ENCODE measurements at regions not wholly inside any gene's neighbourhood (a gene's known extent, or its start where the extent isn't known, plus 50 kb on each side); places are given as distances from the start of the nearest gene placed in this dataset.

DNA sequence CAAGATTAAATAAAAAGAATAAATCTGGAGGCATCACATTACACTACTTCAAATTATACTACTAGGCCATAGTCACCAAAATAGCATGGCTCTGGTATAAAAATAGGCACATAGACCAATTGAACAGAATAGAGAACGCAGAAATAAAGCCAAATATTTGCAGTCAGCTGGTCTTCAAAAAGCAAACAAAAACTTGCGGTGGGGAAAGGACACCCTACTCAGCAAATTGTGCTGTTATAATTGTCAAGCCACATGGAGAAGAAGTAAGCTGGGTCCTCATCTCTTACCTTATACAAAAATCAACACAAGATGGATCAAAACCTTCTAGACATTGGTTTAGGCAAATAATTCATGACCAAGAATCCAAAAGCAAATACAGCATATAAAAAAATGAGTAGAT is 259.2 kb upstream of the SLITRK3 start:
- SMC1A ChIA-PET (ENCODE audit: uncharacterized antibody, unreplicated experiment) = no interaction called here
- DNase-seq (ENCODE audit: low read depth, low spot score) = no peak

DNA sequence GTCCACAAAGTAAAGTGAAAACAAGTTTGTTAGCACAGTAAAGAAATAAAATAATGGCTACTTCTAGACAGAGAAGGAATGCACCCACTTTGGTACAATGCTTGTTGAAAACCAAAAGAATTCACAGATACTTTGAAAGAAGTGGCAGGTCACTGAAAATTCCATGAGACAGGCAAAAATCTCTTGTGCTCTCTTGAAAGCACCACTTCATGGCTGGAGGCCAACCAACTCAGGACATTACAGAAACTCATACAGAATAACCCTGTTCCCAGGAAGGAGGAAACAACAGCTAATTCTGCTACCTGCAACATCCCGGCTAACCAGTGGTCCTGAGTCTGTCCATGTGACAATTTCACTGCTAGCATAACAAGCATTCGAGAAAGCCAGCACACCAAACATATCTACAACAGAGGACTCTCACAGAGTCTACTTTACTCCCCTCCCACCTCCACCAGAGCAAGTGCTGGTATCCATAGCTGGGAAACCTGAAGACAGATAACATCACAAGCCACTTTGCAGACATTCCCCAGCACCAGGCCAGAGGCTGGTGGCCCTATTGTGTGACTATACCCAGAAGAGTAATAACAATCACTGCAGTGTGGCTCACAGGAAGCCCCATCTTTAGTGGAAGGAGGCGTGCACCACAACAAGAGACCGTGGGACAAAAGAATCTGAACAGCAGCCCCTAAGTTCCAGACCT is 255.3 kb upstream of the SLITRK3 start:
- no peaks in the 10 kb centered on the region for H3K4me1 ChIP-seq (ENCODE audit: control insufficient read depth, insufficient read depth, low read length)
- H3K9me3 ChIP-seq (replicated peaks; ENCODE audit: control insufficient read depth, insufficient read depth, low read length) = no peaks in the 10 kb centered on the region
- no peak overlapping the region for H3K4me3 ChIP-seq
- in situ Hi-C loops (cut with MboI) (no loop called here), intact Hi-C loops (cut with micrococcal nuclease; ENCODE audit: unreplicated experiment) (no loop called here)
- TF ChIP-seq CEBPB (IDR thresholded peaks at IDR 0.05; ENCODE audit: borderline replicate concordance in 1 of 2, low read depth in 2 of 2, low read length in 2 of 2) (no peak), CBX3 (IDR thresholded peaks at IDR 0.05; ENCODE audit: borderline replicate concordance, low read depth) (no peak), SIX5 (IDR thresholded peaks at IDR 0.05; ENCODE audit: low read depth, low read length, severe bottlenecking) (no peak), MTA3 (IDR thresholded peaks at IDR 0.05; ENCODE audit: borderline replicate concordance, low read length) (no peak), POU2F2 (IDR thresholded peaks at IDR 0.05; ENCODE audit: borderline replicate concordance, low read depth, low read length) (no peak), TBL1XR1 (IDR thresholded peaks at IDR 0.05; ENCODE audit: low read depth, low read length) (no peak), KDM1A (IDR thresholded peaks at IDR 0.05; ENCODE audit: borderline replicate concordance) (no peak)
- TF ChIP-seq, protein P1, sequence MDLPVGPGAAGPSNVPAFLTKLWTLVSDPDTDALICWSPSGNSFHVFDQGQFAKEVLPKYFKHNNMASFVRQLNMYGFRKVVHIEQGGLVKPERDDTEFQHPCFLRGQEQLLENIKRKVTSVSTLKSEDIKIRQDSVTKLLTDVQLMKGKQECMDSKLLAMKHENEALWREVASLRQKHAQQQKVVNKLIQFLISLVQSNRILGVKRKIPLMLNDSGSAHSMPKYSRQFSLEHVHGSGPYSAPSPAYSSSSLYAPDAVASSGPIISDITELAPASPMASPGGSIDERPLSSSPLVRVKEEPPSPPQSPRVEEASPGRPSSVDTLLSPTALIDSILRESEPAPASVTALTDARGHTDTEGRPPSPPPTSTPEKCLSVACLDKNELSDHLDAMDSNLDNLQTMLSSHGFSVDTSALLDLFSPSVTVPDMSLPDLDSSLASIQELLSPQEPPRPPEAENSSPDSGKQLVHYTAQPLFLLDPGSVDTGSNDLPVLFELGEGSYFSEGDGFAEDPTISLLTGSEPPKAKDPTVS (IDR thresholded peaks at IDR 0.05; ENCODE audit: low read depth, low read length) = no peak
- H3K9ac ChIP-seq (ENCODE audit: control insufficient read depth, insufficient read depth, low read length) = no peak overlapping the region
- no peaks in the 10 kb centered on the region for H4K20me1 ChIP-seq (ENCODE audit: control insufficient read depth, insufficient read depth)
- ChIA-PET SMC1A (ENCODE audit: uncharacterized antibody, unreplicated experiment) (interaction anchor here (1.1 to 1.9 kb wide), 5 partner anchors 8 to 47 kb away, joined by 3 to 7 read pairs (median 4); no protein-coding TSS in a partner anchor), RAD21 (ENCODE audit: unreplicated experiment) (interaction anchor here (1.5 kb wide), 1 partner anchor 11 kb away, joined by 6 read pairs; no protein-coding TSS in a partner anchor), POLR2A (no interaction called here), CTCF (interaction anchor here (1.0 kb wide), 1 partner anchor 196 kb away, joined by 3 read pairs; no protein-coding TSS in a partner anchor)
- H3K79me2 ChIP-seq (ENCODE audit: control insufficient read depth, insufficient read depth, low read length) = no peaks in the 10 kb centered on the region
- FAIRE-seq = no peak
- ATAC-seq = no peak
- DNase-seq (ENCODE audit: low read depth, low spot score) = no peak
- H3K36me3 ChIP-seq (ENCODE audit: control insufficient read depth in 2 of 2, insufficient read depth in 2 of 2, low read length in 1 of 2) = no peaks in the 10 kb centered on the region
- WGBS (ENCODE audit: insufficient coverage, insufficient replicate concordance, low lambda C conversion rate, missing lambda C conversion rate) = 12% methylated on average over 4 of the region's 4 CpGs
- H3K27ac ChIP-seq (ENCODE audit: control insufficient read depth, insufficient read depth) = no peak overlapping the region
- no peaks in the 10 kb centered on the region for H3K27me3 ChIP-seq (replicated peaks in 1 of 2; ENCODE audit: control insufficient read depth in 2 of 2, insufficient read depth in 2 of 2, low read length in 1 of 2)
- BruUV-seq (replicated peaks) = no TSS peak
- no peak overlapping the region for H3K4me2 ChIP-seq (ENCODE audit: control insufficient read depth, insufficient read depth)
- no peak overlapping the region for H2AFZ ChIP-seq (ENCODE audit: control insufficient read depth, low read depth, low read length)

More for the DNA sequence above, 259.2 kb upstream of the SLITRK3 start:
- no TSS peak for BruUV-seq (replicated peaks)
- intact Hi-C loops (cut with micrococcal nuclease; ENCODE audit: unreplicated experiment) = no loop called here
- Histone ChIP-seq H3K4me2 (ENCODE audit: control insufficient read depth, insufficient read depth) (no peak overlapping the region), H3K27ac (ENCODE audit: control insufficient read depth, insufficient read depth) (no peak overlapping the region), H3K4me3 (no peak overlapping the region), H3K9ac (ENCODE audit: control insufficient read depth, insufficient read depth, low read length) (no peak overlapping the region), H3K9me3 (replicated peaks; ENCODE audit: control insufficient read depth, insufficient read depth, low read length) (no peaks in the 10 kb centered on the region), H4K20me1 (ENCODE audit: control insufficient read depth, insufficient read depth) (no peaks in the 10 kb centered on the region), H3K27me3 (replicated peaks in 1 of 2; ENCODE audit: control insufficient read depth in 2 of 2, insufficient read depth in 2 of 2, low read length in 1 of 2) (no peaks in the 10 kb centered on the region), H2AFZ (ENCODE audit: control insufficient read depth, low read depth, low read length) (no peak overlapping the region), H3K36me3 (ENCODE audit: control insufficient read depth in 2 of 2, insufficient read depth in 2 of 2, low read length in 1 of 2) (no peaks in the 10 kb centered on the region), H3K4me1 (ENCODE audit: control insufficient read depth, insufficient read depth, low read length) (no peaks in the 10 kb centered on the region), H3K79me2 (ENCODE audit: control insufficient read depth, insufficient read depth, low read length) (no peaks in the 10 kb centered on the region)
- ATAC-seq = no peak
- FAIRE-seq = no peak
- ChIA-PET RAD21 (ENCODE audit: unreplicated experiment) (no interaction called here), POLR2A (no interaction called here), CTCF (no interaction called here)
- 53% methylated on average over 2 of the region's 2 CpGs for WGBS (ENCODE audit: insufficient coverage, insufficient replicate concordance, low lambda C conversion rate, missing lambda C conversion rate)
- TF ChIP-seq RELA (IDR thresholded peaks at IDR 0.05; ENCODE audit: borderline replicate concordance, partially characterized antibody) = no peak
- TF ChIP-seq SUPT20H (IDR thresholded peaks at IDR 0.05; ENCODE audit: borderline replicate concordance, control insufficient read depth, low read depth, low read length) = no peak
- no peak for TF ChIP-seq CHD1 (IDR thresholded peaks at IDR 0.05; ENCODE audit: low read depth, low read length)
- TF ChIP-seq CBFB (IDR thresholded peaks at IDR 0.05; ENCODE audit: low read depth) = no peak
- in situ Hi-C loops (cut with MboI) = no loop called here

All from GM12878 (cell line).